Panc1 (cell line): ENCODE measurements at regions not wholly inside any gene's neighbourhood (a gene's known extent, or its start where the extent isn't known, plus 50 kb on each side); places are given as distances from the start of the nearest gene placed in this dataset.

Experiments used
- ATAC-seq: fragments of 200-7000 bp; cut with Tn5 transposase; 2 replicates; pipeline ENCODE4 v1.9.1; 2020; ENCODE audit warnings: mild to moderate bottlenecking, moderate library complexity
- BruUV-seq: library from RNA; stranded (reverse); fragments of 400-500 nt; replicated peaks from 2 replicates; lab custom pipeline; 2021; lab: Mats Ljungman, UMichigan
- CTCF ChIA-PET: fragments of 300-600 bp; sonication (Branson Sonifier 250); formaldehyde crosslinking; loops from one replicate; lab custom pipeline; 2022; ENCODE audit warnings: antibody characterized with exemption; lab: Charles Lee
- POLR2A ChIA-PET: fragments of 300-600 bp; sonication (Branson Sonifier 250); formaldehyde crosslinking; loops from one replicate; lab custom pipeline; 2022; ENCODE audit warnings: antibody characterized with exemption; lab: Charles Lee
- DNase-seq: peaks from one replicate; pipeline ENCODE4 v3.0.0-alpha.2; 2010; ENCODE audit warnings: low read depth, low spot score
- H3K27ac ChIP-seq: 2 replicates; pipeline ENCODE4 v1.5.1; 2011; ENCODE audit warnings: mild to moderate bottlenecking, low read length, inconsistent platforms
- H3K27me3 ChIP-seq: fragments of 200-500 bp; sonication (Bioruptor generic); 2 replicates; pipeline ENCODE4 v1.6.0; 2014; ENCODE audit warnings: low read length, inconsistent platforms; ENCODE audit not compliant: control insufficient read depth, insufficient read depth
- H3K36me3 ChIP-seq: fragments of 200-500 bp; sonication (Bioruptor generic); 2 replicates; pipeline ENCODE4 v1.5.1; 2014; ENCODE audit warnings: inconsistent platforms, mild to moderate bottlenecking, low read length, moderate library complexity; ENCODE audit not compliant: control insufficient read depth, insufficient read depth
- H3K4me1 ChIP-seq: 2 replicates; pipeline ENCODE4 v1.5.1; 2011; ENCODE audit warnings: inconsistent platforms, mild to moderate bottlenecking, low read length, moderate library complexity; ENCODE audit not compliant: control insufficient read depth, insufficient read depth
- H3K4me3 ChIP-seq, 2 experiments: 2 replicates each; pipeline ENCODE4 v1.5.1; 2011 to 2012; ENCODE audit warnings: low read depth in 2 of 2, low read length in 2 of 2, mild to moderate bottlenecking in 2 of 2, inconsistent platforms in 1 of 2, moderate library complexity in 1 of 2
- H3K9me3 ChIP-seq: fragments of 200-500 bp; sonication (Bioruptor generic); 2 replicates; pipeline ENCODE4 v1.5.1; 2014; ENCODE audit warnings: low read depth, mild to moderate bottlenecking, inconsistent platforms, low read length, moderate library complexity; ENCODE audit not compliant: control insufficient read depth, insufficient read depth
- POLR2AphosphoS5 ChIP-seq: IDR thresholded peaks from 2 replicates; pipeline ENCODE4 v1.6.1; 2012; ENCODE audit warnings: mild to moderate bottlenecking, low read depth, low read length, moderate library complexity
- SIN3A ChIP-seq: IDR thresholded peaks from 2 replicates; pipeline ENCODE4 v1.6.1; 2012; ENCODE audit warnings: low read depth, mild to moderate bottlenecking, low read length, moderate library complexity, borderline replicate concordance; ENCODE audit not compliant: insufficient read depth
- TCF7L2 ChIP-seq: IDR thresholded peaks from 2 replicates; pipeline ENCODE4 v1.6.1; 2011; ENCODE audit warnings: mild to moderate bottlenecking, low read depth, low read length, inconsistent platforms
- in situ Hi-C: cut with HindIII; loops from 2 replicates; pipeline ENCODE4 v1.10.0; 2016; ENCODE audit warnings: low sequenced_read_pairs, low pct_unique_long_range_greater_than_20kb
- intact Hi-C: fragments of 100-400 bp; cut with micrococcal nuclease; formaldehyde crosslinking; loops from one replicate; pipeline ENCODE4 v1.10.0; 2022; ENCODE audit not compliant: unreplicated experiment
- TF ChIP-seq, protein P1 (sequence below): fragments of 450-650 bp; IDR thresholded peaks from 2 replicates; pipeline ENCODE4 v1.5.1; 2017; ENCODE audit warnings: mild to moderate bottlenecking
- TF ChIP-seq, protein P2 (sequence below), 2 experiments: IDR thresholded peaks; 2 replicates each; pipeline ENCODE4 v1.6.1; 2011 to 2012; ENCODE audit warnings: low read depth in 2 of 2, control low read depth in 1 of 2, low read length in 1 of 2, mild to moderate bottlenecking in 1 of 2, moderate library complexity in 1 of 2; ENCODE audit not compliant: insufficient read depth in 1 of 2

GRCh38 chr9:23372703-23373102 is 453.3 kb downstream of the ELAVL2 start:
- no peak for DNase-seq
- TF ChIP-seq TCF7L2 (no peak), SIN3A (no peak), POLR2AphosphoS5 (no peak)
- TF ChIP-seq, protein P1, sequence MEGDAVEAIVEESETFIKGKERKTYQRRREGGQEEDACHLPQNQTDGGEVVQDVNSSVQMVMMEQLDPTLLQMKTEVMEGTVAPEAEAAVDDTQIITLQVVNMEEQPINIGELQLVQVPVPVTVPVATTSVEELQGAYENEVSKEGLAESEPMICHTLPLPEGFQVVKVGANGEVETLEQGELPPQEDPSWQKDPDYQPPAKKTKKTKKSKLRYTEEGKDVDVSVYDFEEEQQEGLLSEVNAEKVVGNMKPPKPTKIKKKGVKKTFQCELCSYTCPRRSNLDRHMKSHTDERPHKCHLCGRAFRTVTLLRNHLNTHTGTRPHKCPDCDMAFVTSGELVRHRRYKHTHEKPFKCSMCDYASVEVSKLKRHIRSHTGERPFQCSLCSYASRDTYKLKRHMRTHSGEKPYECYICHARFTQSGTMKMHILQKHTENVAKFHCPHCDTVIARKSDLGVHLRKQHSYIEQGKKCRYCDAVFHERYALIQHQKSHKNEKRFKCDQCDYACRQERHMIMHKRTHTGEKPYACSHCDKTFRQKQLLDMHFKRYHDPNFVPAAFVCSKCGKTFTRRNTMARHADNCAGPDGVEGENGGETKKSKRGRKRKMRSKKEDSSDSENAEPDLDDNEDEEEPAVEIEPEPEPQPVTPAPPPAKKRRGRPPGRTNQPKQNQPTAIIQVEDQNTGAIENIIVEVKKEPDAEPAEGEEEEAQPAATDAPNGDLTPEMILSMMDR: no peak
- H3K27me3 ChIP-seq: no peaks in the 10 kb centered on the region
- CTCF ChIA-PET: no interaction called here
- H3K4me1 ChIP-seq: no peaks in the 10 kb centered on the region
- H3K4me3 ChIP-seq: no peak overlapping the region
- H3K9me3 ChIP-seq: no peaks in the 10 kb centered on the region
- in situ Hi-C loops (no loop called here), intact Hi-C loops (no loop called here)
- no peak overlapping the region for H3K27ac ChIP-seq
- no TSS peak for BruUV-seq
- no peak for ATAC-seq
- POLR2A ChIA-PET: no interaction called here
- H3K36me3 ChIP-seq: no peaks in the 10 kb centered on the region

DNA sequence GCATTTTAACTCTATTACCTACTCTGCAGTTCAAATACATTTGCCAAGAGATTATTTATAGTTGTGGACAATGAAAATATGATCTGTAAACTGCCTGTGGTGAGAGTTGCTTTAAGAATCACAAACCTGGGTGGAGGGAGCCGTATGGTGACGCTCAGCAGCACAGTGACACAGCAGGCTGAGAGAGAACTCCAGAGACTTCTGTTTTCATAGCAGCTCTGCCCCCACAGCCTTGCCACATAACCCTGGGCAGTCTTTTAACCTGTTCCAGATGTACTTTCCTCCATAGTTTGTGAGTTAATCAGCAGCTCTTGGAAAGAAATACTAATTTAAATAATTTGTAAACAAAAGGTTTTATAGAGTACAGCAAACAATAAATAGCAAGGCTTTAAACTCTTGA is 450.5 kb downstream of the ELAVL2 start:
- H3K4me1 ChIP-seq: no peaks in the 10 kb centered on the region
- no peak overlapping the region for H3K4me3 ChIP-seq
- H3K27ac ChIP-seq: no peak overlapping the region
- H3K9me3 ChIP-seq: no peaks in the 10 kb centered on the region
- no peaks in the 10 kb centered on the region for H3K27me3 ChIP-seq
- in situ Hi-C loops (no loop called here), intact Hi-C loops (no loop called here)
- TF ChIP-seq, protein P2, sequence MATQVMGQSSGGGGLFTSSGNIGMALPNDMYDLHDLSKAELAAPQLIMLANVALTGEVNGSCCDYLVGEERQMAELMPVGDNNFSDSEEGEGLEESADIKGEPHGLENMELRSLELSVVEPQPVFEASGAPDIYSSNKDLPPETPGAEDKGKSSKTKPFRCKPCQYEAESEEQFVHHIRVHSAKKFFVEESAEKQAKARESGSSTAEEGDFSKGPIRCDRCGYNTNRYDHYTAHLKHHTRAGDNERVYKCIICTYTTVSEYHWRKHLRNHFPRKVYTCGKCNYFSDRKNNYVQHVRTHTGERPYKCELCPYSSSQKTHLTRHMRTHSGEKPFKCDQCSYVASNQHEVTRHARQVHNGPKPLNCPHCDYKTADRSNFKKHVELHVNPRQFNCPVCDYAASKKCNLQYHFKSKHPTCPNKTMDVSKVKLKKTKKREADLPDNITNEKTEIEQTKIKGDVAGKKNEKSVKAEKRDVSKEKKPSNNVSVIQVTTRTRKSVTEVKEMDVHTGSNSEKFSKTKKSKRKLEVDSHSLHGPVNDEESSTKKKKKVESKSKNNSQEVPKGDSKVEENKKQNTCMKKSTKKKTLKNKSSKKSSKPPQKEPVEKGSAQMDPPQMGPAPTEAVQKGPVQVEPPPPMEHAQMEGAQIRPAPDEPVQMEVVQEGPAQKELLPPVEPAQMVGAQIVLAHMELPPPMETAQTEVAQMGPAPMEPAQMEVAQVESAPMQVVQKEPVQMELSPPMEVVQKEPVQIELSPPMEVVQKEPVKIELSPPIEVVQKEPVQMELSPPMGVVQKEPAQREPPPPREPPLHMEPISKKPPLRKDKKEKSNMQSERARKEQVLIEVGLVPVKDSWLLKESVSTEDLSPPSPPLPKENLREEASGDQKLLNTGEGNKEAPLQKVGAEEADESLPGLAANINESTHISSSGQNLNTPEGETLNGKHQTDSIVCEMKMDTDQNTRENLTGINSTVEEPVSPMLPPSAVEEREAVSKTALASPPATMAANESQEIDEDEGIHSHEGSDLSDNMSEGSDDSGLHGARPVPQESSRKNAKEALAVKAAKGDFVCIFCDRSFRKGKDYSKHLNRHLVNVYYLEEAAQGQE (IDR thresholded peaks at IDR 0.05; ENCODE audit: insufficient read depth in 1 of 2, low read depth in 2 of 2, low read length in 1 of 2): no peak
- no peak for TF ChIP-seq TCF7L2
- TF ChIP-seq, protein P1: no peak
- no peak for TF ChIP-seq POLR2AphosphoS5
- TF ChIP-seq SIN3A: no peak
- DNase-seq (no peak), ATAC-seq (no peak)
- POLR2A ChIA-PET: no interaction called here
- no TSS peak for BruUV-seq
- CTCF ChIA-PET: no interaction called here
- H3K36me3 ChIP-seq: no peaks in the 10 kb centered on the region
